DOHH2 (cell line): ENCODE measurements at regions not wholly inside any gene's neighbourhood (a gene's known extent, or its start where the extent isn't known, plus 50 kb on each side); places are given as distances from the start of the nearest gene placed in this dataset.
"Not testable (repeated sequence)": the region's sequence is repeated elsewhere in the genome, so short reads cannot be mapped to it uniquely, and the experiment has no call there.

ENCODE experiments used
- CTCF ChIP-seq: fragments of 200-600 bp; sonication (generic); IDR thresholded peaks from one replicate; pipeline ENCODE4 v1.5.1; 2014; ENCODE audit warnings: antibody characterized with exemption, mild to moderate bottlenecking, low read depth, low read length; ENCODE audit not compliant: poor library complexity, severe bottlenecking
- EZH2phosphoT487 ChIP-seq: fragments of 200-600 bp; sonication (generic); IDR thresholded peaks from 2 replicates; pipeline ENCODE4 v1.6.1; 2017; ENCODE audit warnings: borderline replicate concordance, mild to moderate bottlenecking, antibody characterized with exemption, low read length, moderate library complexity, mixed read lengths

- TF ChIP-seq CTCF, EZH2phosphoT487: not testable (repeated sequence)
Measured at GRCh38 chr12:75748990-75749389, 237.6 kb upstream of the KRR1 start.
